ENCODE measurements at regions not wholly inside any gene's neighbourhood (a gene's known extent, or its start where the extent isn't known, plus 50 kb on each side); places are given as distances from the start of the nearest gene placed in this dataset.

DNA sequence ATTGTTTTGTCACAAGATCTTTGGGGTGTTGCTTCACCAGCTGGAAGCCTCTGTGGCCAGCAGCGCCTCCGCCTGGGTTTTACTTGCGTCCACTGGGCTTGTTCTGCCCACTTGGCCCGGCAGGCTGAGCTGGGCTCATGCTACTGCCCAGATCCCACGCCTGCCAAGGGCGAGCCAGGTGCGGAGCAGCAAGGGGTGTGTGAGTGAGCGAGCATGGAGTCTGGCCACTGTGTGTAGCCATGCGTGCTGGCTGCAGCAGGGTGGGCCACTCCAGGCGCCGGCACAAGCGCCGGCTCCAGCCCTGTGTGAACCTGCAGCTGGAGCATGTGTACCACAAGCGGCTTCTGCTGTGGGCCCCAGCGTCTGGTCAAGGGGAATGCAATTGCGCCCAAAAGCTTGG is 416.5 kb upstream of the RGMA start:
- no peak for TF ChIP-seq CTCF (IDR thresholded peaks at IDR 0.05)
- TF ChIP-seq POLR2A (IDR thresholded peaks at IDR 0.05): no peak
